Stimulated activated CD4-positive, alpha-beta T cell treated with anti-CD3 and anti-CD28 coated beads, Interleukin-2, amount 100 ng/mL, for 48 hours (primary cell): ENCODE measurements at regions not wholly inside any gene's neighbourhood (a gene's known extent, or its start where the extent isn't known, plus 50 kb on each side); places are given as distances from the start of the nearest gene placed in this dataset.

Experiments used
- DNase-seq, 2 donors: peaks; one replicate each; pipeline ENCODE4 v3.0.0-alpha.2; 2020

- DNase-seq = no peak
These were observed 140.8 kb upstream of the RBMS1 start for GRCh38 chr2:160634436-160634835.

DNA sequence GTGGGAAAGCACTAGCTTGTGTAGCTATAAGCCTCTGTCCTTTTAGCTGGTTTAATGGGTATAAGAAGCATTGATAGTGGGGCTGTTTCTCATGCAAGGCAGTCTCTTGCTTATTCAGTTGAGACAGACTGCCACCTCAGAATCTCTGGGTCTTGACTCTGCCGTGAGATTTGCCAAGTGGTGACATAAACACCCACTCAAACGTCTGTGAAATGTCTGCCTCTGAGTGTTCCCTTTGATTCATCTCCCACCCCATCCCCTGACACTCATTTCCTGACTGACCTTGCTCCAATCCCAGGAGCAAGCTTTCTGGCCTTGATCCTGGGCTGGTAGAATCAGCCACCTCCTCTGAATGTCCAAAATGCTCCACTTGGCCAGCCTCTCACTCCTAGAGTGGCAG, 141.9 kb upstream of the RBMS1 start:
- no peak for DNase-seq

DNA sequence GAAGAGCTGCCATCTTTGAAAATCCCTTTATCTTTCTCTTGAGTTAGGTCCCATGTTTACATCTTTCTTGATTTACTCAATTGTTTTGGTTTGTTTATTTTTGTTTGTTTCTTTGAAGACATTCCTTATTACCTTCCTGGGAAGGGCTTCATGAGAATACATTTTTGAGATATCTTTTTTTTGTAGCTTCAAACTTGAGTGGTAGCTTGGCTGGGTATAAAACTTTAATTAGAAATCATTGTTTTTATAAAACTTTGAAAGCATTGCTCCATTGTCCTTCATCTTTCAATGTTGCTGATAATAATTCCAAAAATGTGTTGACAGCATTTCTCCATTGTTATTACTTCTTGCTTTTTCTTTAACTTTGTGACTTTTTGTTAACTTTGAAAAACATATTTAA, 145.9 kb upstream of the RBMS1 start:
- DNase-seq = no peak

DNA sequence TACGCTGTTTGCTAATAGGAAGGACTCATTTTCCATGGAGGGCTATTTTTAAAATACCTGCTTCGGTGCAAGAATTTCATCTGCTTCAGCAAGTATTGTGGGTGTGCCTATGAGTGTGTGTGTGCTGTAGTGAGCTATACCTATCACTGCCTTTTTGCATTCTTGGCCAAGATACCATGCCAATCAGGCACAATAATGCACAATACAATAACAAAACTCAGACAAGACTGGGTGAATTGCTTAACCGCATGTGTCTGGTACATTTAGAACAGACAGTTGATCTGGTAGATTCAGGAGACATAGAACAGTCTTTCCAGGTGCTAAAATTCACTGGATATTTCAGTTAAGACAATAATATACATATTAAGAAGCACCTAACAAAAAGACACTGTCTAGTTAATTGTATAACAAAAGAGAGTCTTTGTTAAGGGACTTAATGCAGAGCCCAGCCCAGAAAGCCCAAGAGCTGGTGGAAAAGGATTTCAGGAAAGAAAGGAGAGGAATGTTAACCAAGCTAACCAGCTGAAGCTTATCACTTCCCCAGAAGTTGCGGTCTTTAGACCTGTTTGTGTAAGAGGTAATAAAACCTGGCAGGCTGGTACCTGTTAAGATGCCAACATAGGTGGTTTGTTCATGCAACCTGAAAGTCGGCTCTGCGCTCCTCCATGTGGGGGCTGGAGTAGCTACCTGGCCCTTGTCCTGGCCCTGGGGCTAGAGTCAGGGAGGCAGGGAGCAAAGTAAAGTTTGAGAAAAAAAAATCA, 153.3 kb upstream of the RBMS1 start:
- no peak for DNase-seq

GRCh38 chr2:160647967-160648685, 154.5 kb upstream of the RBMS1 start:
- DNase-seq = no peak

- no peak for DNase-seq
These were observed 156.1 kb upstream of the RBMS1 start for GRCh38 chr2:160649698-160650097.

DNA sequence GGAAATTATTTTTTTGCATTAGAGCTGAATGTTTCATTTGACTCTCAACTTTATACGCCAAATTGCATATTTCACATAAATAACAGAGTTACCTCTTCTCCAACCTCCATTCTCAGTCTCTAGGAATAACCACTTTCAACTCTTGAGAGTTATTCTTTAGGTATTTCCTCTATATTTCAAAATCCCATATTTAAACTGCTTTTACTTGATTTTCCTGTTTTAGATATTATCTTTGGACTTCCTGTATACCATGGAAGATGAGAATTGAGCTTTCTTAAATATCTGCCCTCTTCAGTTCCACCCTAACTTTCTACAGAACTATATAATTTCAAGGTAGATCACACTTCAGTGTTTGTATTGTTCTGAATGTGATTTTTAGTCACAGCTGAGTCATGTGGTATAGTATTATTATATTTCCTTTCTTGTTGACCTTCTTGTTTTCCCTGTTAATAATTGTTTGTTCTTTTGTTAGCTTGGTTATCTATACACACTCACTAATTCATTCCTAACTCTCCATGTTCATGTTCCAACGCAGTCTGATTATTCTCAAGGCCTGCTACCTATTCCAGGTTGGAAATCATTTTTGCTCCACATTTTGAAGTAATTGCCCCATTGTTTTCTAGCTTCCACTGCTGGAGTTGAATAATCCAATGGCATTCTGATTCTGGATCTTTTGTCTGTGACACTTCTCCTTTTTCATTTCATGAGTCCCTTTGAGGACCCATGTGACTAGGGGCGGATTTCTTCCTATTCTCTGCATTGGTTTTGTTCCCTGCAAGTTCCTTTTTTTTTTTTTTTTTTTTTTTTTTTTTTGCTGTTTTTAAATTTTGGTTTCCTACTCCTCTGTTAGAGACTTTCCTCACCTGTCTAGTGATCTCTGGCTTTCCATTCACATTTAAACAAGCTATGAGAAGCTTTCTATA, 156.8 kb upstream of the RBMS1 start:
- no peak for DNase-seq

DNA sequence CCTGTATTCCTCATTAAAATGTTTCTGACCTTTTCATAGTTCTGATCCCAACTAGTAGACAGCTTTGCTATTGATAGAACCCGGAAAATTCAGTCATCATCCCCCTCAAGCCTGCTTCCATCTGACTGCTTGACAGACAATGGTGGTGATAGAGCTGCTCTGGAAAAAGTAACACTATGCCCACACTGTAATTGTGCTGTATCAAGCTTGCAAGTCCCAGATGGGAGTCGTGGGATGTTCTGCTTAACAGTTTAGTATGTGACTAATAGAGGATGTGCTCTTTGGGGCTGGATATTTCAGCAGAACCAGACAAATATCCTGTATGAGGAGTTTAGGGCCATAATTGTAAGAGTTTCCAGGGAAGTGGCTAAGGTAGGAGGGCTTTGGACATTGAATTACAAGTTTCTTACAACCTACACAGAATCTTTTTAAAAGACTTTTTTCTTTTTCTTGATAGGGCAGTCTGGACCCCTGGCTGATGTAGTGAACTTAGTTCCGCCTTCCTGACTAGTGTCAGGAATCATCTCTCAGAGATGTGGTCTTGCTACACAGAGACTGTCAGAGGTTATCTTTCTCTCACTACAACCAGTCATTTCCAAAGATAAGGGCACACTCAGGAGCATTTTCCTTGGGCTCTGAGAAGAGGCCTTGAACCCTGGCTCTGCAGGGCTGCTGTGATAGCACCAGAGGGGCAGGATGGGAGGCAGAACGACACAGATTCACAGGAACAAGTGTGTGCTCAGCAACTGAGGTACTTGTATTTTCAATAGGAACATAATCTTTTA, 158.0 kb upstream of the RBMS1 start:
- DNase-seq = no peak

DNA sequence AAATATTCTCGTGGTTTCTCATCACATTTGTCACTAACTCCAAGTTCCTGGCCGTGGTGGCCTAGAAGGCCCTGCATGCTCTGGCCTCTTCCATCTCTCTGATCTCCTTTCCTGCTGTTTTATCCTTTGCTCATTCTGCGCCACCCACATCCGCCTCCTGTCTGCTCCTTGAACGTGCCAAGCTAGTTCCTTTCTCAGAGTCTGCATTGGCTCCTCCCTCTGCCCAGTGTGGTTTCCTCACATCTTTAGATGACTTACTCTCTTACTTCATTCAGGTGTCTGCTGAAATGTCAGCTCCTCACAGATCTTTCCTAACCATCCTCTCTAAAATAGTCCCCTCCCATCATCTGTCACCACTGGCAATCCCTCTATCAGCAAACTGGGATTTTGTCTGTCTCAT, 158.6 kb upstream of the RBMS1 start:
- DNase-seq = peak; percentile 34 to 51

- DNase-seq = no peak
These were observed 163.6 kb upstream of the RBMS1 start for GRCh38 chr2:160657196-160657595.

GRCh38 chr2:160658851-160659250, 165.2 kb upstream of the RBMS1 start:
- no peak for DNase-seq

GRCh38 chr2:160660741-160661140, 167.1 kb upstream of the RBMS1 start:
- no peak for DNase-seq

DNA sequence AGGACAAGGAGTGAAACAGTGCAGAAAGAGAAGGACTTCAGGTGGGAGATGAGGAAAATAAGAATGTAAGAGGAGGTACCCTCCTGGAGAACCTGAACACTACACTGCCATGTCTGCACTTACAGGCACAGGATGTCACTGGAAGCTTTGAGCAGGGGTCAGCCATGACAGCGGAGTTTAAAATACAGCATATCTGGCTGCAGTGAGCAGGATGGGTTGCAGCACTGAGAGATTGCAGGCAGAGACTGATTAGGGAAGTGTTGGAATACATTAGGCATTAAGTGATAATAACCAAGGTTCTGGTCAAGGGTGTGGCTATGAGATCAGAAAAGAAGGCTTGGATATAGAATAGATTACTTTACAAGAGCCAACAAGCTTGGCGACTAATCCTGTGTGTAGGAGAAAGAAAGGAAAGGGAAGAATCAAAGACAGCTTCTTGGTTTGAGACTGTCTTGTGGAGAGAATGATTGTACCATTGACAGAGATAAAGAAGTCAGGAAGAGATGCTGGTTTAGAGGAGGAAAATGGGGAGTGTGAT, 171.1 kb upstream of the RBMS1 start:
- DNase-seq = no peak

GRCh38 chr2:160666154-160667060, 172.8 kb upstream of the RBMS1 start:
- DNase-seq = no peak

DNA sequence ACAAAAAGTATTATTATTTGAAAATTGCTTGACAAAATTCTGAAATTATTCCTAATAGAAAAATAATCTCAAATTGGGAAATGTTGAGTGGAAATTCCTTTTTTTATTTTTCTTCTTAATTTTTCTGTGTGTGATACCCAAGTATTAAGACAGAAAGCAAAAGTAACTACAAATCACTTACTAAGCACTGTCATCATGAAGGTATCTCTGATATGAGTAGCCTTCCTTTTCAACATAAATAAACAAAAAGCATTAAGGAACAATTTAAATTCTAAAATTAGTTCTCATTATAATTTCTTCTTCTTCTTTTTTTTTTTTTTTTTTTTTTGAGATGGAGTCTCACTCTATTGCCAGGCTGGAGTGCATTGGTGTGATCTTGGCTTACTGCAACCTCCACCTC, 174.2 kb upstream of the RBMS1 start:
- DNase-seq = no peak

DNA sequence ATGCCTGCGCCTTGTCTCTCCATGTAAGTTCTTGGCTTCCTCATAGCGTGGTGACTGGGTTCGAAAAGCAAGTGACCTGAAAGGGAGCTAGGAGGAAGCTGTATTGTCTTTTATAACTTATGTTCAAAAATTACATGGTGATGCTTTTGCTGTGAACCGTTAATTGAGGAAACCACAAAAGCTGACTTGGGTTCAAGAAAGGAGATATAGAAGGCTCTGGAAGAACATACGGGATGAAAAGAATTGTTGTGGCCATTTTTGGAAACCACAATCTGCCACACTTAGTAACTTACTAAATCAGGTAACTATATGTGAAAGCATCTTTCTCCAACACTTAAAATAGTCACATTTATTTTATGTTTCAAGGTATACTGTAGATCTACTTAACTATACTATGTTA, 177.0 kb upstream of the RBMS1 start:
- DNase-seq = no peak

- no peak for DNase-seq
These were observed 178.6 kb upstream of the RBMS1 start for GRCh38 chr2:160672211-160672610.

GRCh38 chr2:160674146-160674750, 180.6 kb upstream of the RBMS1 start:
- no peak for DNase-seq

GRCh38 chr2:160679686-160680085, 186.1 kb upstream of the RBMS1 start:
- DNase-seq = no peak

DNA sequence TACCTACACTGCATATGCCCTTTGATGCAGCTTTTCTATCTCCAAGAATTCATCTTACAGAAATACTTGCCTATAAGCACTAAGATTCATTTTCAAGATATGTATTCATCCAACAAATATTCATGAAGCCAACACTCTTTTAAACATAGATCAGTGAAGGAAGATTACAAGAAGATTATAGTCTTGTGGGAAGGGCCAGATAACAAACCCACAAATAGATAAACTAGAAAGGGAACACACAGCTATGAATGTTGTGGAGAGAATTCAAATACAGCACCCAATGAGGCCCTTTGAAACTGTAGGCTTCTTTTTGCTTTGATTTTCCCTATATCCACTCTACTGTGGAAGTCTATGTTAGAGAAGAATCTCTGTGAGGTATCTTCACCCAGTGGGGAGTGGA, 186.7 kb upstream of the RBMS1 start:
- no peak for DNase-seq

DNA sequence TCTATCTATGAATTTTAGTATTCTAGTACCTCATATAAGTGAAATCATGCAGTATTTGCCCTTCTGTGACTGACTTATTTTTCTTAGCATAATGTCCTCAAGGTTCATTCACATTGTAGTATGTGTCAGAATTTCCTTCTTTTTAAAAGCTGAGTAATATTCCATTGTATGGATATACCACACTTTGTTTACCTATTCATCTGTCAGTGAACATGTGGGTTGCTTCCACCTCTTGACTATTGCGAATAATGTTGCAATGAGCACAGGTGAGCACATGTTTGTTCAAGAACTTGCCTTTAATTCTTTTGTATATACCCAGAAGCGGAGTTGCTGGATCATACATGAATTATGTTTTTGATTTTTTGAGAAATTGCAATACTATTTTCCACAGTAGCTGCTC, 187.4 kb upstream of the RBMS1 start:
- no peak for DNase-seq
